Fibroblast of mammary gland (primary cell): ENCODE measurements at regions not wholly inside any gene's neighbourhood (a gene's known extent, or its start where the extent isn't known, plus 50 kb on each side); places are given as distances from the start of the nearest gene placed in this dataset.

Source experiments
- DNase-seq: peaks from one replicate; pipeline ENCODE4 v3.0.0-alpha.2; 2010; ENCODE audit warnings: low read depth
- H3K4me3 ChIP-seq: 2 replicates; pipeline ENCODE4 v1.5.1; 2011; ENCODE audit warnings: low read depth, mild to moderate bottlenecking, low read length, moderate library complexity; ENCODE audit not compliant: control insufficient read depth
- TF ChIP-seq, protein P1 (sequence below): conservative IDR thresholded peaks from 2 replicates; pipeline ENCODE4 v1.5.1; 2011; ENCODE audit warnings: low read depth, low read length, inconsistent platforms; ENCODE audit not compliant: control insufficient read depth, insufficient read depth

DNA sequence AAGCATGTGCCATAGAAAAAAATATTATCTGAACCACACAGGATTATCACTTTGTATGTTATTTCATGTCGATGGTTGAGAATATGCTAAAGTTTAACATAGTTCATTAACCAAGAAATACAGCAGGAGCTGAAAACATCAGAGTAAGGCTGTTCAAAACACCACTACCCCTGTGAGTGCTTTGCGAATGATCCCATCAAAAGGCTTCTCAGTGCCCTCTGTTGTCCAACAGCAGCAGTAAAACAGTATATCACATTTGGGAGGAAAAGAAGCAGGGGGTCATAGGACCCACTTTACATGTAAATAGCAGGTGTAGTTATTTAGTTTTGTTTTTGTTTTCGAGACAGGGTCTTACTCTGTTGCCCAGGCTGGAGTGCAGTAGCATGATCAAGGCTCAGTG, 289.4 kb upstream of the FMN2 start:
- TF ChIP-seq, protein P1, sequence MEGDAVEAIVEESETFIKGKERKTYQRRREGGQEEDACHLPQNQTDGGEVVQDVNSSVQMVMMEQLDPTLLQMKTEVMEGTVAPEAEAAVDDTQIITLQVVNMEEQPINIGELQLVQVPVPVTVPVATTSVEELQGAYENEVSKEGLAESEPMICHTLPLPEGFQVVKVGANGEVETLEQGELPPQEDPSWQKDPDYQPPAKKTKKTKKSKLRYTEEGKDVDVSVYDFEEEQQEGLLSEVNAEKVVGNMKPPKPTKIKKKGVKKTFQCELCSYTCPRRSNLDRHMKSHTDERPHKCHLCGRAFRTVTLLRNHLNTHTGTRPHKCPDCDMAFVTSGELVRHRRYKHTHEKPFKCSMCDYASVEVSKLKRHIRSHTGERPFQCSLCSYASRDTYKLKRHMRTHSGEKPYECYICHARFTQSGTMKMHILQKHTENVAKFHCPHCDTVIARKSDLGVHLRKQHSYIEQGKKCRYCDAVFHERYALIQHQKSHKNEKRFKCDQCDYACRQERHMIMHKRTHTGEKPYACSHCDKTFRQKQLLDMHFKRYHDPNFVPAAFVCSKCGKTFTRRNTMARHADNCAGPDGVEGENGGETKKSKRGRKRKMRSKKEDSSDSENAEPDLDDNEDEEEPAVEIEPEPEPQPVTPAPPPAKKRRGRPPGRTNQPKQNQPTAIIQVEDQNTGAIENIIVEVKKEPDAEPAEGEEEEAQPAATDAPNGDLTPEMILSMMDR: no peak
- DNase-seq: no peak
- H3K4me3 ChIP-seq: no peak overlapping the region

DNA sequence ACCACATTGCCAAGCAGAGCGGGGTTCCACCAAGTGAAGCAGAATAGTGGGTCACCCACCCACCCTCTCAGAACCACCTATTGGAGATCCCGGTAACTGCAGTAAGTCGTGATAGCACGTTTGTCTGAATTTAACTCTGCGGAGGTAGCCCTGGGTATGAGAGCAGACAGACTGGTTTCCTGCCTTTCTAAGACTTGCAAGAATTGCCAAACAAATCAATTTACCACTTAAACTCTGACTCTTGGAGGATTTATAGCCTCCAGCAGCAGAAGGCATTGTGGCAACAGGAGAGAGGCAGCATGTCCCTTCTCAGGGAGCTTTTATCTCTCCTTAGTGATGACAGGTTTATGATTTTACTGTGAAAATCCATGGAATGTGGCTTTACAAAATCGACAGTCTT, 287.9 kb upstream of the FMN2 start:
- TF ChIP-seq, protein P1: no peak
- no peak for DNase-seq
- H3K4me3 ChIP-seq: no peak overlapping the region

DNA sequence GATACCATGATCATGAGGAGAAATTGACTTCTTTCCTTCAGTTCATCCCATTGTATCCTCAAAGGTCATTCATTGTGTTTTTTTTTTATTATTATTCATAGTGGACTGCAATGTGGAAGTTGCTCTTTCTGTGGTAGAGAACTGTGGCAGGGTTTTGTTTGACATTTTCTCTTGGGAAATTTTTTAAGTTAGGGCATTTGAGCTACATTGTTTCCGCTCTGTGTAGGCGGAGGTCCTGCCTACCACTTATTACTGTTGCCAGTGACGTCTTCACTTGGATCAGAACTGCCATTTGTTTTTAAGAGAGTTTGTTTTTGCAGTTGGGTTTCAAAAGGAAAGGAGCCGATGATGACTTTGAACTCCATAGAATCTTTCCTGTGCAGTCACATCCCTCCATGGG, 287.4 kb upstream of the FMN2 start:
- H3K4me3 ChIP-seq: no peak overlapping the region
- TF ChIP-seq, protein P1: no peak
- DNase-seq: no peak

DNA sequence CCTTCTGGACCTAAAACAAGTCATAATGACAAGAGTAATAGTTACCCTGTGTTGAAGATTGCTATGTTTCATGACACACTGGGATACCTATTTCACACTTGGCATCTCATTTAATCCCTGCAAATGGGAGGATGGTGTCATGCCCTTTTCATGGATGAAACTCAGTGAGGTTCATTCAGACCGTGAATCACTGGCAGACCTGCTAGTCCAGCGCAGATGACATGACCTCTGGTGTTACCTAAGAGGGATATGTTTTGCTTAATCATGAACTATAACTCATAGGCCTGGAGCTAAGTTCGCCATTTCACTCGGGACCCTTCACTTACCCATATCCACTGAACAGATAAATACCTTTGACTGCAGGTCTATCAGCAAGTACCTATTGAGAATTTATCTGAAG, 286.6 kb upstream of the FMN2 start:
- no peak overlapping the region for H3K4me3 ChIP-seq
- DNase-seq: no peak
- TF ChIP-seq, protein P1: no peak

DNA sequence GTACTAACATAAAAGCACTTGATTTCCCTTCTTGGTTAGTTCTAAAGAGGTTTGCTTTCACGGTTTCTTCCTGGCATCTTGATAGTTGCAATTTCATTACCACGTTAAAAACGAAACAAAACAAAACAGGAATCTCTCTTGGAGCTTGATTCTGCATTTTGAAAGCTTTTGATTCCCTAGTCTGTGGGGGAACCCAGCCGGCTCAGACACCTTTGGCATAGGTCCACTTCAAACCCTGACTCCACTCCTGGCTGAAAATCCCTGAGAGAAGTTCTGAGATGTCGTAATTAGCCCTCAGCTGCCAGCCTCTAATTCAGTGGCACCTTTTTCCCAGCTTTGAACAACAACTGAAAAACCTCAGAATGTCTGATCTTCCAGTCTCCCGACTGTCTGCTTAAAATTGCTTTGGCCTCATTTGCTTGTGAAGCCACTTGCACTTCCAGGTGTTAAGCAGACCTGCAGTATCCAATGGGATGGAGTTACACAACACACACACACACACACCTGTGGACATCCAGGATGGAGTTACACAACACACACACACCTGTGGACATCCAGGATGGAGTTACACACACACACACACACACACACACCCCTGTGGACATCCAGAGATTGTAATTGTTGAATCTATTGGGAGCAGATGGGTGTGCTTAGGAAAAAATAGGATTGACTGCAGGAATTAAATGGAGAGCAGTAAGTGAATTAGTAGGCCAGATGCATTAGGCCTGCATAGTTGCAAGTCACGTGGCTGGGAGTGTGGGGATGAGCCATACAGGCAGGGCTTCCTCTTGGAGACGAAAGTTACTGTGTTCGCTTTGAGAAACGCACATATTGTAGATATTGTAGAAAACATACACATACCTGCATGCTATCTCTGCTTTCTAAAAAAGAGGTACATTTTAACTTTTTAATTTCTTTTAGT, 285.6 kb upstream of the FMN2 start:
- TF ChIP-seq, protein P1: no peak
- DNase-seq: no peak
- no peak overlapping the region for H3K4me3 ChIP-seq

DNA sequence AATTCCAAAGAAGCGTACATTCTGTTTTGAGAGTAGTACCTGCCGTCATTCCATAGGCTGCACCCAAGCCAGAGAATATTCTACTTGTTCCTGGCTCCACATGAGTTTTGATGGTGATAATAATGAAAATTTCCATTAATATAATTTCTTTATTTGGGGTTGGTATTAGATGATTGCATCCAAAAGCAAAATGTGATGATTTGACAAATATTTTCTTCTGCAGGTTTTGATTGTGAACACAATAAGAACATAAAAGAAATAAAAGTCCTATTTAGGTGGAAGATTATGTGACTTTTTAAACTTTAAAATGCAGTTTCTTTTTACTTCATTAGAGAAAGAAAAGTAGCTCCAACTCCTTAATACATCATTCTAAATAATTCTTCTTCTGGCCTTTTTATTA, 284.8 kb upstream of the FMN2 start:
- TF ChIP-seq, protein P1: no peak
- no peak overlapping the region for H3K4me3 ChIP-seq
- DNase-seq: no peak
